A673 (cell line): ENCODE measurements at regions not wholly inside any gene's neighbourhood (a gene's known extent, or its start where the extent isn't known, plus 50 kb on each side); places are given as distances from the start of the nearest gene placed in this dataset.

ENCODE experiments used
- EZH2 ChIP-seq: fragments of 200-600 bp; sonication (generic); IDR thresholded peaks from 2 replicates; pipeline ENCODE4 v1.6.1; 2017; ENCODE audit warnings: borderline replicate concordance, low read depth, mild to moderate bottlenecking, mixed read lengths, antibody characterized with exemption, low read length; ENCODE audit not compliant: poor library complexity, severe bottlenecking
- TF ChIP-seq, protein P1 (sequence below): fragments of 300-800, 200-600 bp; sonication (generic); conservative IDR thresholded peaks from 2 replicates; pipeline ENCODE4 v1.5.1; 2017; ENCODE audit warnings: low read depth, mild to moderate bottlenecking, antibody characterized with exemption, low read length, moderate library complexity, mixed read lengths

DNA sequence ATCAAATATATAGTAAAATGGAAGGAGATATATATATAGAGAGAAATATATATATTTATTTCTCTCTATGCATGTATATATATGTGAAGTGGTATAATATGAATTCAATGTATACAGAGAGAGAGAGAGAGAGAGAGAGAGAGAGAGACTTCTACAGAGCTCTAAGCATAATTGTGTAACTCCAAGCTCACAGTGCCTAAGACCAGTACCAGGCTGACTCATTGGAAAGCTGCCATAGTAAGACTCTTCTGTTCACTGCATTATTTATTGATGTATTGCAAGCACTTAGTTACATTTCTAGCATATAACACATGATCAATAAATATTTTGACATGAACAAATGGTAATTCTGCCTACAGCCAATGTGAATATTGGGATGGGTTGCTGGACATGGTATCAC, 1734.7 kb downstream of the SLITRK1 start:
- TF ChIP-seq EZH2, result no peak
- TF ChIP-seq, protein P1, sequence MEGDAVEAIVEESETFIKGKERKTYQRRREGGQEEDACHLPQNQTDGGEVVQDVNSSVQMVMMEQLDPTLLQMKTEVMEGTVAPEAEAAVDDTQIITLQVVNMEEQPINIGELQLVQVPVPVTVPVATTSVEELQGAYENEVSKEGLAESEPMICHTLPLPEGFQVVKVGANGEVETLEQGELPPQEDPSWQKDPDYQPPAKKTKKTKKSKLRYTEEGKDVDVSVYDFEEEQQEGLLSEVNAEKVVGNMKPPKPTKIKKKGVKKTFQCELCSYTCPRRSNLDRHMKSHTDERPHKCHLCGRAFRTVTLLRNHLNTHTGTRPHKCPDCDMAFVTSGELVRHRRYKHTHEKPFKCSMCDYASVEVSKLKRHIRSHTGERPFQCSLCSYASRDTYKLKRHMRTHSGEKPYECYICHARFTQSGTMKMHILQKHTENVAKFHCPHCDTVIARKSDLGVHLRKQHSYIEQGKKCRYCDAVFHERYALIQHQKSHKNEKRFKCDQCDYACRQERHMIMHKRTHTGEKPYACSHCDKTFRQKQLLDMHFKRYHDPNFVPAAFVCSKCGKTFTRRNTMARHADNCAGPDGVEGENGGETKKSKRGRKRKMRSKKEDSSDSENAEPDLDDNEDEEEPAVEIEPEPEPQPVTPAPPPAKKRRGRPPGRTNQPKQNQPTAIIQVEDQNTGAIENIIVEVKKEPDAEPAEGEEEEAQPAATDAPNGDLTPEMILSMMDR, result no peak
